ENCODE measurements at regions not wholly inside any gene's neighbourhood (a gene's known extent, or its start where the extent isn't known, plus 50 kb on each side); places are given as distances from the start of the nearest gene placed in this dataset.

- Histone ChIP-seq H3K4me1 (ENCODE audit: insufficient read depth, low read length) (no peaks in the 10 kb centered on the region), H3K79me2 (ENCODE audit: insufficient read depth, low read length) (no peaks in the 10 kb centered on the region), H3K27me3 (ENCODE audit: insufficient read depth, low read length, poor library complexity) (no peaks in the 10 kb centered on the region), H3K27ac (ENCODE audit: low read length) (no peak overlapping the region), H3K4me3 (ENCODE audit: low read depth in 1 of 2, low read length in 2 of 2) (no peak overlapping the region), H3K4me2 (ENCODE audit: insufficient read depth, low read length) (no peak overlapping the region), H4K20me1 (ENCODE audit: insufficient read depth, low read length) (no peaks in the 10 kb centered on the region), H3K9me3 (ENCODE audit: insufficient read depth, low read length, severe bottlenecking) (no peaks in the 10 kb centered on the region), H3K36me3 (ENCODE audit: insufficient read depth, low read length) (no peaks in the 10 kb centered on the region), H3K9ac (ENCODE audit: low read depth, low read length) (no peak overlapping the region), H2AFZ (ENCODE audit: low read depth, low read length) (no peak overlapping the region)
- no peak for ATAC-seq (ENCODE audit: insufficient read depth, low read depth)
- DNase-seq = no peak
- TF ChIP-seq EZH2 (IDR thresholded peaks at IDR 0.05; ENCODE audit: borderline replicate concordance, low read depth, low read length, severe bottlenecking) = no peak
- TF ChIP-seq CTCF (IDR thresholded peaks at IDR 0.05; ENCODE audit: borderline replicate concordance, extremely low read depth, low read length, poor library complexity, severe bottlenecking) = no peak
These were observed 67.7 kb upstream of the NR2F2 start for GRCh38 chr15:96262549-96263489.

- DNase-seq (no peak), ATAC-seq (ENCODE audit: insufficient read depth, low read depth) (no peak)
- no peaks in the 10 kb centered on the region for H3K27me3 ChIP-seq (ENCODE audit: insufficient read depth, low read length, poor library complexity)
- H3K36me3 ChIP-seq (ENCODE audit: insufficient read depth, low read length) = no peaks in the 10 kb centered on the region
- H3K9me3 ChIP-seq (ENCODE audit: insufficient read depth, low read length, severe bottlenecking) = no peaks in the 10 kb centered on the region
- H3K4me1 ChIP-seq (ENCODE audit: insufficient read depth, low read length) = no peaks in the 10 kb centered on the region
- no peaks in the 10 kb centered on the region for H4K20me1 ChIP-seq (ENCODE audit: insufficient read depth, low read length)
- no peak overlapping the region for H2AFZ ChIP-seq (ENCODE audit: low read depth, low read length)
- TF ChIP-seq EZH2 (IDR thresholded peaks at IDR 0.05; ENCODE audit: borderline replicate concordance, low read depth, low read length, severe bottlenecking) = no peak
- no peak for TF ChIP-seq CTCF (IDR thresholded peaks at IDR 0.05; ENCODE audit: borderline replicate concordance, extremely low read depth, low read length, poor library complexity, severe bottlenecking)
- no peak overlapping the region for H3K4me3 ChIP-seq (ENCODE audit: low read depth in 1 of 2, low read length in 2 of 2)
- H3K9ac ChIP-seq (ENCODE audit: low read depth, low read length) = no peak overlapping the region
- H3K4me2 ChIP-seq (ENCODE audit: insufficient read depth, low read length) = no peak overlapping the region
- H3K27ac ChIP-seq (ENCODE audit: low read length) = no peak overlapping the region
- H3K79me2 ChIP-seq (ENCODE audit: insufficient read depth, low read length) = no peaks in the 10 kb centered on the region
These were observed 66.1 kb upstream of the NR2F2 start for GRCh38 chr15:96264351-96264798.

- Histone ChIP-seq H3K4me1 (ENCODE audit: insufficient read depth, low read length) (no peaks in the 10 kb centered on the region), H3K27ac (ENCODE audit: low read length) (no peak overlapping the region), H3K36me3 (ENCODE audit: insufficient read depth, low read length) (no peaks in the 10 kb centered on the region), H3K4me2 (ENCODE audit: insufficient read depth, low read length) (no peak overlapping the region), H3K27me3 (ENCODE audit: insufficient read depth, low read length, poor library complexity) (no peaks in the 10 kb centered on the region), H3K79me2 (ENCODE audit: insufficient read depth, low read length) (no peaks in the 10 kb centered on the region), H3K9me3 (ENCODE audit: insufficient read depth, low read length, severe bottlenecking) (no peaks in the 10 kb centered on the region), H3K4me3 (ENCODE audit: low read depth in 1 of 2, low read length in 2 of 2) (no peak overlapping the region), H4K20me1 (ENCODE audit: insufficient read depth, low read length) (no peaks in the 10 kb centered on the region), H3K9ac (ENCODE audit: low read depth, low read length) (no peak overlapping the region), H2AFZ (ENCODE audit: low read depth, low read length) (no peak overlapping the region)
- ATAC-seq (ENCODE audit: insufficient read depth, low read depth) = no peak
- DNase-seq = no peak
- no peak for TF ChIP-seq CTCF (IDR thresholded peaks at IDR 0.05; ENCODE audit: borderline replicate concordance, extremely low read depth, low read length, poor library complexity, severe bottlenecking)
These were observed 65.5 kb upstream of the NR2F2 start for GRCh38 chr15:96264801-96265515.
